Mesenchymal stem cell (in vitro differentiated cells and primary cell): ENCODE measurements at regions not wholly inside any gene's neighbourhood (a gene's known extent, or its start where the extent isn't known, plus 50 kb on each side); places are given as distances from the start of the nearest gene placed in this dataset.
A peak's percentile ranks its signal among the peaks of the same experiment; 100 is the strongest.

Experiments
- DNase-seq: peaks from one replicate; pipeline ENCODE4 v3.0.0-alpha.2; 2013
- H2AFZ ChIP-seq: one replicate; pipeline ENCODE4 v1.6.1; 2013; ENCODE audit warnings: low read depth, mild to moderate bottlenecking, control low read depth, inconsistent platforms, low read length, moderate library complexity
- H2AK5ac ChIP-seq: 2 replicates; pipeline ENCODE4 v1.6.1; 2013; ENCODE audit warnings: low read length, moderate library complexity, mild to moderate bottlenecking, inconsistent platforms; ENCODE audit not compliant: severe bottlenecking
- H2BK120ac ChIP-seq: one replicate; pipeline ENCODE4 v1.6.1; 2013; ENCODE audit warnings: low read depth, mild to moderate bottlenecking, inconsistent platforms, low read length, moderate library complexity
- H2BK12ac ChIP-seq, 2 experiments: one replicate each; pipeline ENCODE4 v1.6.1; 2013; ENCODE audit warnings: inconsistent platforms in 2 of 2, low read length in 2 of 2, mild to moderate bottlenecking in 2 of 2, moderate library complexity in 2 of 2, control low read depth in 1 of 2
- H2BK15ac ChIP-seq: one replicate; pipeline ENCODE4 v1.6.1; 2013; ENCODE audit warnings: mild to moderate bottlenecking, low read depth, inconsistent platforms; ENCODE audit not compliant: poor library complexity, severe bottlenecking
- H2BK5ac ChIP-seq: 2 replicates; pipeline ENCODE4 v1.6.1; 2013; ENCODE audit warnings: low read depth, mild to moderate bottlenecking, low read length, control low read depth, inconsistent platforms; ENCODE audit not compliant: poor library complexity, severe bottlenecking
- H3K14ac ChIP-seq, 2 experiments: one replicate each; pipeline ENCODE4 v1.6.1; 2013; ENCODE audit warnings: inconsistent platforms in 2 of 2, low read length in 2 of 2, control low read depth in 1 of 2, mild to moderate bottlenecking in 1 of 2, moderate library complexity in 1 of 2
- H3K18ac ChIP-seq, 2 experiments: one replicate each; pipeline ENCODE4 v1.6.1; 2013; ENCODE audit warnings: inconsistent platforms in 2 of 2, low read length in 2 of 2, control low read depth in 1 of 2, low read depth in 1 of 2, mild to moderate bottlenecking in 1 of 2
- H3K23ac ChIP-seq, 2 experiments: one replicate each; pipeline ENCODE4 v1.6.1; 2013; ENCODE audit warnings: inconsistent platforms in 2 of 2, low read length in 2 of 2, mild to moderate bottlenecking in 2 of 2, moderate library complexity in 2 of 2, control low read depth in 1 of 2
- H3K27ac ChIP-seq: 2 replicates; pipeline ENCODE4 v1.5.1; 2013; ENCODE audit warnings: mild to moderate bottlenecking, moderate library complexity, low read length, control low read depth, inconsistent platforms; ENCODE audit not compliant: poor library complexity, severe bottlenecking
- H3K27me3 ChIP-seq, 2 experiments: 2 replicates each; pipeline versions ENCODE4 v1.6.1 to v1.7.0; 2013; ENCODE audit warnings: low read length in 2 of 2, mild to moderate bottlenecking in 2 of 2, moderate library complexity in 2 of 2, control low read depth in 1 of 2, inconsistent platforms in 1 of 2; ENCODE audit not compliant: control insufficient read depth in 1 of 2, insufficient read depth in 1 of 2
- H3K36me3 ChIP-seq, 2 experiments: 2 replicates each; pipeline versions ENCODE4 v1.6.1 to v1.7.0; 2013; ENCODE audit warnings: low read length in 2 of 2, control low read depth in 1 of 2, inconsistent platforms in 1 of 2, low read depth in 1 of 2, mild to moderate bottlenecking in 1 of 2; ENCODE audit not compliant: insufficient read depth in 2 of 2, control insufficient read depth in 1 of 2
- H3K4ac ChIP-seq, 2 experiments: one replicate each; pipeline ENCODE4 v1.6.1; 2013; ENCODE audit warnings: inconsistent platforms in 2 of 2, low read length in 2 of 2, mild to moderate bottlenecking in 2 of 2, moderate library complexity in 2 of 2, control low read depth in 1 of 2, low read depth in 1 of 2
- H3K4me1 ChIP-seq: 2 replicates; pipeline ENCODE4 v1.6.1; 2013; ENCODE audit warnings: low read depth, low read length, control low read depth; ENCODE audit not compliant: control insufficient read depth, insufficient read depth
- H3K4me2 ChIP-seq: 2 replicates; pipeline ENCODE4 v1.6.1; 2013; ENCODE audit warnings: low read length, mild to moderate bottlenecking, inconsistent platforms; ENCODE audit not compliant: poor library complexity, severe bottlenecking
- H3K4me3 ChIP-seq, 2 experiments: 2 replicates each; pipeline versions ENCODE4 v1.5.1 to v1.7.0; 2013; ENCODE audit warnings: low read length in 2 of 2, mild to moderate bottlenecking in 2 of 2, control low read depth in 1 of 2, low read depth in 1 of 2; ENCODE audit not compliant: insufficient read depth in 1 of 2
- H3K79me1 ChIP-seq: replicated peaks from 2 replicates; pipeline ENCODE4 v1.6.1; 2013; ENCODE audit warnings: mild to moderate bottlenecking, control low read depth, low read length, inconsistent platforms; ENCODE audit not compliant: poor library complexity, severe bottlenecking
- H3K9ac ChIP-seq: 2 replicates; pipeline ENCODE4 v1.7.0; 2013; ENCODE audit warnings: mild to moderate bottlenecking, low read length, moderate library complexity
- H3K9me3 ChIP-seq: 2 replicates; pipeline ENCODE4 v1.7.0; 2013; ENCODE audit warnings: mild to moderate bottlenecking, low read length; ENCODE audit not compliant: control insufficient read depth
- H4K8ac ChIP-seq: one replicate; pipeline ENCODE4 v1.6.1; 2013; ENCODE audit warnings: inconsistent platforms, mild to moderate bottlenecking, low read length, moderate library complexity
- H4K91ac ChIP-seq: one replicate; pipeline ENCODE4 v1.6.1; 2013; ENCODE audit warnings: mild to moderate bottlenecking, low read length, inconsistent platforms
- WGBS: methylation state at CpG from one replicate; pipeline ENCODE4 v1.1.7; 2013; ENCODE audit warnings: mixed read lengths; 5-methylcytosine and 5-hydroxymethylcytosine counted together

DNA sequence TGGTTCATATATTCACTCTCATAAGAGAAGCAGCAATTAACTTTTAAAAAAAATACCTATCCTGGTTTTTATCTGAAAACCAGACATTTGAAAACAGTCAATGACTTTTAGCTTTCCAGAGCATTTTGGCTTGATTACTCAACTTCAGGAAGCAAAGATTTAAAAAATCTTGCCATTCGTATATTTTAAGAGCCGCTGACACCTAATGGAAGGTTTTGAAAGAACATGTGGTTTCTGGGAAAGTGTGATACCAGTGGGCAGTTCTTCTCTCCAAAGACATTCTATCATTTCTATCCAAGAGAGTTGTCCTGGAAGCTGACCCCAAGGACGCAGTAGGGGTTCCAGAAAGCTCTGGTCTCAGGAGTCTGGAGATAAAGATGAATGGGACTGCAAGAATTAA, 234.7 kb downstream of the TTC32 start:
- H2AK5ac ChIP-seq: no peak overlapping the region
- no peaks in the 10 kb centered on the region for H3K36me3 ChIP-seq
- H3K4me1 ChIP-seq: peaks cover 8% of the 10 kb centered on the region
- H3K23ac ChIP-seq: no peak overlapping the region
- H3K9me3 ChIP-seq: no peaks in the 10 kb centered on the region
- H2BK15ac ChIP-seq: no peak overlapping the region
- no peak overlapping the region for H3K4me3 ChIP-seq
- no peaks in the 10 kb centered on the region for H3K79me1 ChIP-seq
- no peak overlapping the region for H2BK5ac ChIP-seq
- peak overlapping the region in 1 of 2 experiments; percentile 31 for H2BK12ac ChIP-seq
- H3K18ac ChIP-seq: peak overlapping the region in 1 of 2 experiments; percentile 57
- H3K27ac ChIP-seq: no peak overlapping the region
- H3K14ac ChIP-seq: no peak overlapping the region
- H3K27me3 ChIP-seq: no peaks in the 10 kb centered on the region
- H3K4ac ChIP-seq: no peak overlapping the region
- peak overlapping the region; percentile 36 for H3K9ac ChIP-seq
- no peak overlapping the region for H2BK120ac ChIP-seq
- H4K8ac ChIP-seq: no peak overlapping the region
- H4K91ac ChIP-seq: no peak overlapping the region
- no peak overlapping the region for H2AFZ ChIP-seq
- 40% methylated on average over 3 of the region's 3 CpGs for WGBS
- H3K4me2 ChIP-seq: no peak overlapping the region
- DNase-seq: peak; percentile 65

GRCh38 chr2:19664646-19665045, 237.1 kb downstream of the TTC32 start:
- Histone ChIP-seq H3K36me3 (no peaks in the 10 kb centered on the region), H3K4me3 (no peak overlapping the region), H2AK5ac (no peak overlapping the region), H3K79me1 (no peaks in the 10 kb centered on the region), H3K4me2 (no peak overlapping the region), H3K4me1 (peaks cover 5% of the 10 kb centered on the region), H2AFZ (no peak overlapping the region), H3K9ac (no peak overlapping the region), H2BK120ac (no peak overlapping the region), H2BK12ac (peak overlapping the region in 1 of 2 experiments; percentile 6), H3K27ac (no peak overlapping the region), H3K9me3 (no peaks in the 10 kb centered on the region), H3K23ac (no peak overlapping the region), H3K27me3 (no peaks in the 10 kb centered on the region), H4K8ac (no peak overlapping the region), H2BK5ac (no peak overlapping the region), H3K14ac (no peak overlapping the region), H3K4ac (no peak overlapping the region), H2BK15ac (no peak overlapping the region), H4K91ac (no peak overlapping the region), H3K18ac (no peak overlapping the region)
- no peak for DNase-seq
- WGBS: 96% methylated on average over 3 of the region's 4 CpGs

GRCh38 chr2:19659024-19659792, 242.6 kb downstream of the TTC32 start:
- Histone ChIP-seq H2AK5ac (no peak overlapping the region), H2BK5ac (no peak overlapping the region), H3K4ac (no peak overlapping the region), H4K8ac (no peak overlapping the region), H2BK120ac (no peak overlapping the region), H3K23ac (no peak overlapping the region), H2BK12ac (no peak overlapping the region), H3K9ac (no peak overlapping the region), H3K27me3 (no peaks in the 10 kb centered on the region), H3K36me3 (no peaks in the 10 kb centered on the region), H3K9me3 (no peaks in the 10 kb centered on the region), H3K79me1 (no peaks in the 10 kb centered on the region), H3K4me2 (no peak overlapping the region), H4K91ac (no peak overlapping the region), H3K14ac (no peak overlapping the region), H3K27ac (no peak overlapping the region), H2BK15ac (no peak overlapping the region), H3K4me1 (no peaks in the 10 kb centered on the region), H3K18ac (peak overlapping the region in 1 of 2 experiments; percentile 57), H3K4me3 (no peak overlapping the region), H2AFZ (no peak overlapping the region)
- 91% methylated on average over 3 of the region's 3 CpGs for WGBS
- DNase-seq: no peak

DNA sequence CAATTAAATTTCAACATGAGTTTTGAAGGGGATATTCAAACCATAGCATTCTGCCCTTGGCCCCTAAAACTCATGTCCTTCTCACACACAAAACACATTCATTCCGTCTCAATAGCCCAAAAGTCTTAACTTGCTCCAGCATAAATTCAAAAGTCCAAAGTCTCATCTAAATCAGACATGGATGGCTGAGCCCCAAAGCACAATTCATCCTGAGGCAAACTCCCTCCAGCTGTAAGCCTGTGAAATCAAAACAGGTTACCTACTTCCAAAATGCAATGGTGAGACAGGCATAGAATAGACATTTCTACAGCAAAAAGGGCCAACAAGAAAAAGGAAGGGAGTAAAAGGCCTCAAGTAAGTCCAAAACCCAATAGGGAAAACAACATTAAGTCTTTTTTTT, 245.8 kb downstream of the TTC32 start:
- H3K23ac ChIP-seq: no peak overlapping the region
- H3K9me3 ChIP-seq: no peaks in the 10 kb centered on the region
- DNase-seq: no peak
- no peak overlapping the region for H4K8ac ChIP-seq
- no peak overlapping the region for H3K4me3 ChIP-seq
- H3K4me1 ChIP-seq: no peaks in the 10 kb centered on the region
- H3K4me2 ChIP-seq: no peak overlapping the region
- H3K36me3 ChIP-seq: no peaks in the 10 kb centered on the region
- no peak overlapping the region for H3K18ac ChIP-seq
- WGBS: 100% methylated on average over 1 of the region's 1 CpG
- H3K14ac ChIP-seq: no peak overlapping the region
- no peak overlapping the region for H2AK5ac ChIP-seq
- H2BK5ac ChIP-seq: no peak overlapping the region
- no peaks in the 10 kb centered on the region for H3K27me3 ChIP-seq
- H3K4ac ChIP-seq: no peak overlapping the region
- no peaks in the 10 kb centered on the region for H3K79me1 ChIP-seq
- H3K27ac ChIP-seq: no peak overlapping the region
- no peak overlapping the region for H2BK15ac ChIP-seq
- no peak overlapping the region for H3K9ac ChIP-seq
- no peak overlapping the region for H2BK120ac ChIP-seq
- H2AFZ ChIP-seq: no peak overlapping the region
- H2BK12ac ChIP-seq: no peak overlapping the region
- no peak overlapping the region for H4K91ac ChIP-seq
